ENCODE measurements at regions not wholly inside any gene's neighbourhood (a gene's known extent, or its start where the extent isn't known, plus 50 kb on each side); places are given as distances from the start of the nearest gene placed in this dataset.

DNA sequence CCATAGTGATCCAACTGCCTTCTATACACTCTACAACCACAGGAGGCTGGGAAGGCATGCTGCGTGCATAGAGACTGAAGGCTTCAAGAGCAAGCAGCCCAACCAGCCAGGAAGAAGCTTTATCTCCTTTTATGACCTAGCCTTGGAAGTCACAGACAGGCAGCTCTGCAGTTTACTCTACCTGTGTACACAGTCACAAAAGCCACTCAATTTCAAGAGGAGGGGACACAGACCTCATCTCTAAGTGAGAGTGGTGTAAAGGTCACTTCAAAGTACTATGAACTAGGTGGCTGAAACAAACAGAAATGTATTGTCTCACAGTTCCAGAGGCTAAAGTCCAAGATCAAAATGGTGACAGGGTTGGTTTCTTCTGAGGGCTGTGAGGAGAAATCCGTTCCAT, 69.6 kb upstream of the GJB5 start:
- H3K9me3 ChIP-seq (ENCODE audit: control insufficient read depth, low read length) = no peaks in the 10 kb centered on the region
- TF ChIP-seq CTCF (IDR thresholded peaks at IDR 0.05) = no peak
- H3K9ac ChIP-seq = no peak overlapping the region
- no peaks in the 10 kb centered on the region for H3K27me3 ChIP-seq (ENCODE audit: control insufficient read depth, insufficient read depth, low read length)
- H3K4me3 ChIP-seq (ENCODE audit: low read depth, low read length) = no peak overlapping the region
- H3K79me2 ChIP-seq = no peaks in the 10 kb centered on the region
- H3K36me3 ChIP-seq (ENCODE audit: control insufficient read depth, insufficient read depth, low read length) = no peaks in the 10 kb centered on the region
- no peaks in the 10 kb centered on the region for H3K4me1 ChIP-seq
- no peak overlapping the region for H3K4me2 ChIP-seq (ENCODE audit: low read length)
- H3K27ac ChIP-seq = no peak overlapping the region
- H2AFZ ChIP-seq = no peak overlapping the region

DNA sequence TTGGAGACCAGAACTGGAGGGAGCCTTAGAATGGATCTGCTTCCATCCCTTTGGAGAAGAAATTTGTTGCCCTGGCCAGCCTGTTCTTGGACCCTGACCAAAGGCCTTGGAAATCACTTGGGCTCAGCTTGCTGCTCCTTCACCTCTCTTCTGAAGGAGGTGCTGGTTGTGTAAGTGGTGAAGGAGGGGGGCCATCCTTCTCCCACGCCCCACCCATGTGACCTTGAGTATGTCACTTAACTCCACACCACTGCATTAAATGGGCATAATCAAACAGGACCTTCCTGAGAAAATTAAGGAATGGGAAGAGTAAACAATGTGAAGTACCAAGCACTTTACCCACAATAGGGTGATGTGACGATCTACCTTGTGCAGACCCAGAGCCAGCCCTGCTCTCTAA, 68.3 kb upstream of the GJB5 start:
- H3K79me2 ChIP-seq = no peaks in the 10 kb centered on the region
- H3K36me3 ChIP-seq (ENCODE audit: control insufficient read depth, insufficient read depth, low read length) = no peaks in the 10 kb centered on the region
- no peak overlapping the region for H3K27ac ChIP-seq
- no peak for TF ChIP-seq CTCF (IDR thresholded peaks at IDR 0.05)
- H3K9me3 ChIP-seq (ENCODE audit: control insufficient read depth, low read length) = no peaks in the 10 kb centered on the region
- H2AFZ ChIP-seq = no peak overlapping the region
- H3K9ac ChIP-seq = no peak overlapping the region
- H3K4me3 ChIP-seq (ENCODE audit: low read depth, low read length) = no peak overlapping the region
- H3K4me1 ChIP-seq = no peaks in the 10 kb centered on the region
- no peak overlapping the region for H3K4me2 ChIP-seq (ENCODE audit: low read length)
- H3K27me3 ChIP-seq (ENCODE audit: control insufficient read depth, insufficient read depth, low read length) = no peaks in the 10 kb centered on the region

- Histone ChIP-seq H3K4me2 (ENCODE audit: low read length) (no peak overlapping the region), H3K4me1 (no peaks in the 10 kb centered on the region), H3K79me2 (no peaks in the 10 kb centered on the region), H3K9ac (no peak overlapping the region), H2AFZ (no peak overlapping the region), H3K36me3 (ENCODE audit: control insufficient read depth, insufficient read depth, low read length) (no peaks in the 10 kb centered on the region), H3K4me3 (ENCODE audit: low read depth, low read length) (no peak overlapping the region), H3K27ac (no peak overlapping the region), H3K9me3 (ENCODE audit: control insufficient read depth, low read length) (no peaks in the 10 kb centered on the region), H3K27me3 (ENCODE audit: control insufficient read depth, insufficient read depth, low read length) (no peaks in the 10 kb centered on the region)
- no peak for TF ChIP-seq CTCF (IDR thresholded peaks at IDR 0.05)
These were observed 66.7 kb upstream of the GJB5 start for GRCh38 chr1:34688006-34688741.

- Histone ChIP-seq H2AFZ (no peak overlapping the region), H3K4me2 (ENCODE audit: low read length) (no peak overlapping the region), H3K36me3 (ENCODE audit: control insufficient read depth, insufficient read depth, low read length) (no peaks in the 10 kb centered on the region), H3K27me3 (ENCODE audit: control insufficient read depth, insufficient read depth, low read length) (no peaks in the 10 kb centered on the region), H3K9ac (no peak overlapping the region), H3K4me1 (no peaks in the 10 kb centered on the region), H3K4me3 (ENCODE audit: low read depth, low read length) (no peak overlapping the region), H3K79me2 (no peaks in the 10 kb centered on the region), H3K27ac (no peak overlapping the region), H3K9me3 (ENCODE audit: control insufficient read depth, low read length) (no peaks in the 10 kb centered on the region)
- TF ChIP-seq CTCF (IDR thresholded peaks at IDR 0.05) = no peak
These were observed 64.6 kb upstream of the GJB5 start for GRCh38 chr1:34690269-34690668.

DNA sequence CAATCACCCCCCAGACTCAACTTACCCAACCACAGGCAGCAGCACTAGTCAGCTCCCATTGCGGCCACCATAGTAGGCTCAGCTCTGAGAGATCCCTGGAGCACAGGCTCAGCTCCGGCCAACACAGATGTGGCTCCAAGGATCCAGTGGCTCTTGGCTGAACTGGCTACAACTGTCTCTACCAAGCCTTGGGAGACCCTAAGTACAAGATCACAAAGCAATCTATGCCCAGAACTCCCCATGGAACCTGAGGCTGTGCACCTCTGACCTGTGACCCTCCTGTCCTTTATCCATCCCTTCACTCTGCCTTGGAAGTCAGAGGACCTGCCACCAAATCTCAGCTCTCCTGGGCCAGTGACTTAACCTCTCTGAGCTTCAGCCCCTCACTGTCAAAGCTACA, 61.8 kb upstream of the GJB5 start:
- Histone ChIP-seq H3K4me2 (ENCODE audit: low read length) (no peak overlapping the region), H3K27ac (no peak overlapping the region), H3K9ac (no peak overlapping the region), H2AFZ (no peak overlapping the region), H3K9me3 (ENCODE audit: control insufficient read depth, low read length) (no peaks in the 10 kb centered on the region), H3K4me1 (no peaks in the 10 kb centered on the region), H3K27me3 (ENCODE audit: control insufficient read depth, insufficient read depth, low read length) (no peaks in the 10 kb centered on the region), H3K36me3 (ENCODE audit: control insufficient read depth, insufficient read depth, low read length) (no peaks in the 10 kb centered on the region), H3K79me2 (no peaks in the 10 kb centered on the region), H3K4me3 (ENCODE audit: low read depth, low read length) (no peak overlapping the region)
- TF ChIP-seq CTCF (IDR thresholded peaks at IDR 0.05) = no peak

All from parathyroid adenoma (tissue), 2 donors.